Heart left ventricle (tissue), 13 donors: ENCODE measurements at regions not wholly inside any gene's neighbourhood (a gene's known extent, or its start where the extent isn't known, plus 50 kb on each side); places are given as distances from the start of the nearest gene placed in this dataset.

ENCODE experiments used
- POLR2A ChIP-seq, 2 donors: fragments of 450-650 bp; IDR thresholded peaks; one replicate each; pipeline ENCODE4 v1.6.1; 2017; ENCODE audit warnings: antibody characterized with exemption in 2 of 2, mild to moderate bottlenecking in 2 of 2, moderate library complexity in 2 of 2
- TF ChIP-seq, protein P1 (sequence below), 12 donors: fragments of 200-600 bp; sonication (generic) in 4 of 12; IDR thresholded peaks; one replicate each; pipeline versions ENCODE4 v1.5.0 to v1.8.0; 2018 to 2022; ENCODE audit warnings: antibody characterized with exemption in 12 of 12, mild to moderate bottlenecking in 5 of 12
- donor health status: ischemic (EF 13 %, LVEDD 7.1; RV severe dilation, severe dysfunction).
- donor health status: DM: no; HTN: yes; CAD: no.
- donor health status: DM: no; HTN: no; CAD: no.
- donor health status: ischemic (EF 25% LVEDD 6.9; RV normal size, moderate dysfunction).
- donor health status: ischemic (EF 25% LVEDD 5.7; RV mildly dilated, moderate dysfunction).
- donor health status: ischemic (EF 35%, LVEDD 5.7; RV mildly dilated, moderate dysfunction).
- donor health status: nonischemic (EF 11% LVEDD 7.7; RV severe dilation, severe dysfunction).
- donor health status: DM: yes; HTN: yes; CAD: no.
- donor health status: PGD.
- donor health status: ischemic (EF 29% LVEDD 5.4; RV normal size, mild dysfunction).
- donor health status: nonischemic (EF 23%, LVEDD 6.1; RV moderate dilation, normal function).

DNA sequence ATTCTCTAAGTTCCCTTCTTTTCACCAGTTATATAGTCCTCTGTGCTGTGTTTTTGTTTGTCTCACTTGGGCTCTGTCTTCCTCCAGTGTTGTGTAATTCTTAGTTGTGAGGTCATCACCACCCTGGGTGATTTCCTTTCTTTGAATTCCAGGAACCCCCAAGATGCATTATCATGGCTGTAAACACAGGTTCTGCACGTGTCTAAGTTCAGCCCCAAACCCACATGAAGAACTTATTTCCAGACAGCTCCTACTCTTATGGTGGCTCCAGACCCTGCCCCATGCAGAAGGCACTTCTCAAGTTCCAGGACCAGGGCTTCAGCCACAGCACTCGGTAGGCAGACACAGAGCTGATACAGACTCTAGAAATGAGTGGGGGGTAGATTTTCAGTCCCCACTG lies 560.5 kb downstream of the BCL11B start:
- TF ChIP-seq, protein P1, sequence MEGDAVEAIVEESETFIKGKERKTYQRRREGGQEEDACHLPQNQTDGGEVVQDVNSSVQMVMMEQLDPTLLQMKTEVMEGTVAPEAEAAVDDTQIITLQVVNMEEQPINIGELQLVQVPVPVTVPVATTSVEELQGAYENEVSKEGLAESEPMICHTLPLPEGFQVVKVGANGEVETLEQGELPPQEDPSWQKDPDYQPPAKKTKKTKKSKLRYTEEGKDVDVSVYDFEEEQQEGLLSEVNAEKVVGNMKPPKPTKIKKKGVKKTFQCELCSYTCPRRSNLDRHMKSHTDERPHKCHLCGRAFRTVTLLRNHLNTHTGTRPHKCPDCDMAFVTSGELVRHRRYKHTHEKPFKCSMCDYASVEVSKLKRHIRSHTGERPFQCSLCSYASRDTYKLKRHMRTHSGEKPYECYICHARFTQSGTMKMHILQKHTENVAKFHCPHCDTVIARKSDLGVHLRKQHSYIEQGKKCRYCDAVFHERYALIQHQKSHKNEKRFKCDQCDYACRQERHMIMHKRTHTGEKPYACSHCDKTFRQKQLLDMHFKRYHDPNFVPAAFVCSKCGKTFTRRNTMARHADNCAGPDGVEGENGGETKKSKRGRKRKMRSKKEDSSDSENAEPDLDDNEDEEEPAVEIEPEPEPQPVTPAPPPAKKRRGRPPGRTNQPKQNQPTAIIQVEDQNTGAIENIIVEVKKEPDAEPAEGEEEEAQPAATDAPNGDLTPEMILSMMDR (IDR thresholded peaks at IDR 0.05) = no peak
- TF ChIP-seq POLR2A (IDR thresholded peaks at IDR 0.05) = no peak
